H1 (cell line): ENCODE measurements at regions not wholly inside any gene's neighbourhood (a gene's known extent, or its start where the extent isn't known, plus 50 kb on each side); places are given as distances from the start of the nearest gene placed in this dataset.

Source experiments
- CTCF ChIA-PET: fragments of 300-600 bp; sonication (Branson Sonifier 250); formaldehyde crosslinking; loops from one replicate; lab custom pipeline; 2021; ENCODE audit not compliant: partially characterized antibody; lab: Charles Lee
- POLR2A ChIA-PET: fragments of 300-600 bp; sonication (Branson Sonifier 250); formaldehyde crosslinking; loops from one replicate; lab custom pipeline; 2021; ENCODE audit warnings: inconsistent platforms; ENCODE audit not compliant: partially characterized antibody; lab: Charles Lee
- DNase-seq, 2 experiments: peaks; one replicate each; pipeline versions ENCODE4 v3.0.0 to v3.0.0-alpha.2; 2010 to 2022; ENCODE audit warnings: low spot score in 2 of 2, low read depth in 1 of 2, mixed read lengths in 1 of 2
- FAIRE-seq: peaks from 2 replicates; lab custom pipeline; 2011; peaks lifted over from hg19 to GRCh38; lab: Jason Lieb, UNC
- H2AFZ ChIP-seq: 2 replicates; pipeline ENCODE4 v1.8.1; 2012; ENCODE audit warnings: low read length, inconsistent platforms
- H2AK5ac ChIP-seq: 2 replicates; pipeline ENCODE4 v1.6.1; 2013; ENCODE audit warnings: low read depth, low read length
- H2BK120ac ChIP-seq: replicated peaks from 2 replicates; pipeline ENCODE3; 2013; ENCODE audit warnings: low read depth, low read length, inconsistent platforms
- H2BK12ac ChIP-seq: 2 replicates; pipeline ENCODE4 v1.6.1; 2013; ENCODE audit warnings: low read depth, low read length
- H2BK15ac ChIP-seq: 2 replicates; pipeline ENCODE4 v1.6.1; 2013; ENCODE audit warnings: low read length
- H2BK20ac ChIP-seq: 2 replicates; pipeline ENCODE4 v1.6.1; 2013; ENCODE audit warnings: low read length
- H2BK5ac ChIP-seq: 2 replicates; pipeline ENCODE4 v1.6.1; 2013; ENCODE audit warnings: low read depth, low read length
- H3K14ac ChIP-seq: 2 replicates; pipeline ENCODE4 v1.6.1; 2013; ENCODE audit warnings: inconsistent platforms; ENCODE audit not compliant: insufficient read length
- H3K18ac ChIP-seq: 2 replicates; pipeline ENCODE4 v1.6.1; 2013; ENCODE audit warnings: low read length; ENCODE audit errors: extremely low read depth
- H3K23ac ChIP-seq: 2 replicates; pipeline ENCODE4 v1.6.1; 2013; ENCODE audit warnings: inconsistent platforms; ENCODE audit not compliant: insufficient read length
- H3K23me2 ChIP-seq: 2 replicates; pipeline ENCODE4 v1.6.1; 2013; ENCODE audit warnings: low read depth, low read length
- H3K27ac ChIP-seq: 2 replicates; pipeline ENCODE4 v1.6.1; 2011; ENCODE audit warnings: low read depth, low read length, inconsistent platforms
- H3K27me3 ChIP-seq, 4 experiments: replicated peaks in 1 of 4; 1 replicate in 1 of 4; 2 replicates in 3 of 4; pipeline versions ENCODE4 v1.6.1 to v1.8.1; 2011 to 2013; ENCODE audit warnings: low read length in 3 of 4, mild to moderate bottlenecking in 3 of 4, inconsistent platforms in 2 of 4, mixed read lengths in 2 of 4, moderate library complexity in 1 of 4; ENCODE audit not compliant: control insufficient read depth in 3 of 4, insufficient read depth in 3 of 4; ENCODE audit errors: extremely low read depth in 1 of 4
- H3K36me3 ChIP-seq, 4 experiments: 2 replicates each; pipeline versions ENCODE4 v1.6.1 to v1.8.1; 2011 to 2013; ENCODE audit warnings: mild to moderate bottlenecking in 4 of 4, low read length in 3 of 4, moderate library complexity in 2 of 4, control low read depth in 1 of 4, inconsistent platforms in 1 of 4; ENCODE audit not compliant: insufficient read depth in 4 of 4, control insufficient read depth in 2 of 4
- H3K4ac ChIP-seq: replicated peaks from 2 replicates; pipeline ENCODE3; 2013; ENCODE audit warnings: low read length, low read depth, mixed read lengths, inconsistent platforms; ENCODE audit not compliant: insufficient read length
- H3K4me1 ChIP-seq, 4 experiments: replicated peaks in 1 of 4; 1 replicate in 1 of 4; 2 replicates in 3 of 4; pipeline versions ENCODE4 v1.6.1 to v1.8.1; 2011 to 2013; ENCODE audit warnings: low read length in 3 of 4, inconsistent platforms in 2 of 4, mixed read lengths in 1 of 4; ENCODE audit not compliant: insufficient read depth in 4 of 4, control insufficient read depth in 3 of 4
- H3K4me2 ChIP-seq, 2 experiments: 2 replicates each; pipeline versions ENCODE4 v1.6.1 to v1.8.1; 2011 to 2013; ENCODE audit warnings: low read depth in 2 of 2, low read length in 2 of 2, control low read depth in 1 of 2, inconsistent platforms in 1 of 2, mild to moderate bottlenecking in 1 of 2; ENCODE audit not compliant: insufficient read depth in 1 of 2
- H3K4me3 ChIP-seq, 4 experiments: fragments of 200-600, 300-600 bp in 1 of 4; sonication (generic), shearing (Covaris generic), sonication (Bioruptor Twin) in 1 of 4; 2 replicates each; pipeline versions ENCODE4 v1.5.1 to v1.8.1; 2011 to 2016; ENCODE audit warnings: low read length in 4 of 4, low read depth in 3 of 4, control low read depth in 2 of 4, inconsistent platforms in 2 of 4, mild to moderate bottlenecking in 2 of 4, mixed read lengths in 1 of 4, moderate library complexity in 1 of 4; ENCODE audit not compliant: insufficient read depth in 2 of 4; ENCODE audit errors: extremely low read depth in 1 of 4
- H3K56ac ChIP-seq: replicated peaks from 2 replicates; pipeline ENCODE3; 2013; ENCODE audit warnings: low read depth, mild to moderate bottlenecking, mixed read lengths, low read length, inconsistent platforms; ENCODE audit not compliant: insufficient read length
- H3K79me1 ChIP-seq: 2 replicates; pipeline ENCODE4 v1.6.1; 2013; ENCODE audit warnings: low read depth, low read length, control low read depth
- H3K79me2 ChIP-seq, 2 experiments: 2 replicates each; pipeline versions ENCODE4 v1.6.1 to v1.8.1; 2012 to 2013; ENCODE audit warnings: low read length in 2 of 2, mild to moderate bottlenecking in 2 of 2, inconsistent platforms in 1 of 2; ENCODE audit not compliant: insufficient read depth in 2 of 2, control insufficient read depth in 1 of 2
- H3K9ac ChIP-seq, 4 experiments: replicated peaks in 1 of 4; 1 replicate in 1 of 4; 2 replicates in 3 of 4; pipeline versions ENCODE4 v1.6.1 to v1.8.1; 2011 to 2013; ENCODE audit warnings: low read depth in 3 of 4, low read length in 3 of 4, control low read depth in 2 of 4, mild to moderate bottlenecking in 2 of 4, moderate library complexity in 2 of 4, inconsistent platforms in 1 of 4; ENCODE audit errors: extremely low read depth in 1 of 4
- H3K9me3 ChIP-seq, 2 experiments: 2 replicates each; pipeline versions ENCODE4 v1.6.1 to v1.8.1; 2012 to 2013; ENCODE audit warnings: mild to moderate bottlenecking in 2 of 2, moderate library complexity in 2 of 2, control low read depth in 1 of 2, inconsistent platforms in 1 of 2, low read depth in 1 of 2, low read length in 1 of 2, mixed read lengths in 1 of 2; ENCODE audit not compliant: insufficient read depth in 2 of 2
- H4K20me1 ChIP-seq, 2 experiments: replicated peaks in 1 of 2; 2 replicates each; pipeline versions ENCODE3 to v1.8.1; 2011 to 2013; ENCODE audit warnings: inconsistent platforms in 2 of 2, low read length in 2 of 2, mild to moderate bottlenecking in 1 of 2; ENCODE audit not compliant: insufficient read depth in 2 of 2, control insufficient read depth in 1 of 2
- H4K5ac ChIP-seq: 2 replicates; pipeline ENCODE4 v1.6.1; 2013; ENCODE audit warnings: low read length, low read depth, mixed read lengths, inconsistent platforms; ENCODE audit not compliant: insufficient read length
- H4K8ac ChIP-seq: 2 replicates; pipeline ENCODE4 v1.8.0; 2013; ENCODE audit warnings: mild to moderate bottlenecking, moderate library complexity, low read length, inconsistent platforms; ENCODE audit not compliant: insufficient read depth; ENCODE audit errors: extremely low read depth
- H4K91ac ChIP-seq: replicated peaks from 2 replicates; pipeline ENCODE3; 2013; ENCODE audit warnings: low read length, mixed read lengths, inconsistent platforms; ENCODE audit not compliant: insufficient read length
- CTBP2 ChIP-seq: IDR thresholded peaks from 2 replicates; pipeline ENCODE4 v1.7.0; 2011; ENCODE audit warnings: borderline replicate concordance, mild to moderate bottlenecking, moderate library complexity, mixed read lengths, low read length; ENCODE audit not compliant: insufficient read depth, insufficient read length
- E2F6 ChIP-seq: IDR thresholded peaks from 2 replicates; pipeline ENCODE4 v1.6.1; 2012; ENCODE audit warnings: inconsistent platforms
- JUN ChIP-seq: IDR thresholded peaks from 2 replicates; pipeline ENCODE4 v1.6.1; 2011; ENCODE audit warnings: low read depth, mild to moderate bottlenecking, improper control_type of control experiment, low read length
- KDM4A ChIP-seq: IDR thresholded peaks from one replicate; pipeline ENCODE4 v1.7.1; 2012; ENCODE audit warnings: low read depth, mild to moderate bottlenecking, moderate library complexity, low read length, inconsistent platforms; ENCODE audit not compliant: severe bottlenecking
- MAX ChIP-seq: IDR thresholded peaks from 2 replicates; pipeline ENCODE4 v1.6.1; 2012; ENCODE audit warnings: inconsistent platforms
- WGBS, 2 experiments: shearing (Covaris generic) in 1 of 2; methylation state at CpG; one replicate each; pipeline versions ENCODE4 v1.1.6 to v1.1.7; 2013 to 2015; ENCODE audit warnings: low lambda C conversion rate in 2 of 2, mixed read lengths in 2 of 2, inconsistent platforms in 1 of 2, low coverage in 1 of 2, missing lambda C conversion rate in 1 of 2; ENCODE audit not compliant: insufficient replicate concordance in 2 of 2, insufficient coverage in 1 of 2, insufficient read length in 1 of 2; ENCODE audit errors: extremely low coverage in 1 of 2, missing lambda C conversion rate in 1 of 2; 5-methylcytosine and 5-hydroxymethylcytosine counted together
- TF ChIP-seq, protein P1 (sequence below), 3 experiments: IDR thresholded peaks; 1 replicate in 2 of 3; 2 replicates in 1 of 3; pipeline versions ENCODE4 v1.5.1 to v1.6.1; 2011; ENCODE audit warnings: low read length in 3 of 3, mild to moderate bottlenecking in 3 of 3, inconsistent platforms in 2 of 3, low read depth in 1 of 3, moderate library complexity in 1 of 3; ENCODE audit not compliant: insufficient read depth in 1 of 3; ENCODE audit errors: control extremely low read depth in 1 of 3

- Histone ChIP-seq H4K8ac (no peak overlapping the region), H2BK15ac (no peak overlapping the region), H2BK5ac (no peak overlapping the region), H3K27ac (no peak overlapping the region), H2AK5ac (no peak overlapping the region), H3K4me2 (no peak overlapping the region), H4K5ac (no peak overlapping the region), H3K36me3 (no peaks in the 10 kb centered on the region), H3K27me3 (peaks cover 0 to 2% (median 0%) of the 10 kb centered on the region in 4 experiments; a peak in 2 of 7 replicates), H3K23me2 (0 out of 2 replicates have a peak, but pooled peaks cover 2% of the 10 kb centered on the region), H3K4me3 (no peak overlapping the region), H3K4ac (no peak overlapping the region), H3K4me1 (peaks cover 2 to 15% (median 10%) of the 10 kb centered on the region in 4 experiments), H2BK12ac (peak overlapping the region; percentile 55; the same call in 1 of the 2 replicates), H3K79me1 (no peaks in the 10 kb centered on the region), H2AFZ (no peak overlapping the region), H4K91ac (no peak overlapping the region), H4K20me1 (peaks cover 0 to 2% of the 10 kb centered on the region in 2 experiments), H3K23ac (no peak overlapping the region), H3K14ac (no peak overlapping the region), H3K79me2 (no peaks in the 10 kb centered on the region), H2BK20ac (no peak overlapping the region), H2BK120ac (no peak overlapping the region), H3K18ac (peak overlapping the region; percentile 38; the same call in 1 of the 2 replicates), H3K56ac (no peak overlapping the region), H3K9ac (no peak overlapping the region)
- FAIRE-seq: no peak
- ChIA-PET POLR2A (no interaction called here), CTCF (interaction anchor here (1.1 to 2.6 kb wide), 4 partner anchors 20 to 108 kb away, joined by 3 to 11 read pairs (median 4); no protein-coding TSS in a partner anchor)
- DNase-seq: peak in 1 of 2 experiments; percentile 48
- 72% methylated on average over 16 of the region's 16 CpGs; no CpG with 5 or more reads in 1 of the 2 experiments for WGBS, 2 experiments
- peak; percentile 58 for TF ChIP-seq CTBP2
- no peak for TF ChIP-seq JUN
- TF ChIP-seq, protein P1, sequence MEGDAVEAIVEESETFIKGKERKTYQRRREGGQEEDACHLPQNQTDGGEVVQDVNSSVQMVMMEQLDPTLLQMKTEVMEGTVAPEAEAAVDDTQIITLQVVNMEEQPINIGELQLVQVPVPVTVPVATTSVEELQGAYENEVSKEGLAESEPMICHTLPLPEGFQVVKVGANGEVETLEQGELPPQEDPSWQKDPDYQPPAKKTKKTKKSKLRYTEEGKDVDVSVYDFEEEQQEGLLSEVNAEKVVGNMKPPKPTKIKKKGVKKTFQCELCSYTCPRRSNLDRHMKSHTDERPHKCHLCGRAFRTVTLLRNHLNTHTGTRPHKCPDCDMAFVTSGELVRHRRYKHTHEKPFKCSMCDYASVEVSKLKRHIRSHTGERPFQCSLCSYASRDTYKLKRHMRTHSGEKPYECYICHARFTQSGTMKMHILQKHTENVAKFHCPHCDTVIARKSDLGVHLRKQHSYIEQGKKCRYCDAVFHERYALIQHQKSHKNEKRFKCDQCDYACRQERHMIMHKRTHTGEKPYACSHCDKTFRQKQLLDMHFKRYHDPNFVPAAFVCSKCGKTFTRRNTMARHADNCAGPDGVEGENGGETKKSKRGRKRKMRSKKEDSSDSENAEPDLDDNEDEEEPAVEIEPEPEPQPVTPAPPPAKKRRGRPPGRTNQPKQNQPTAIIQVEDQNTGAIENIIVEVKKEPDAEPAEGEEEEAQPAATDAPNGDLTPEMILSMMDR (IDR thresholded peaks at IDR 0.05; ENCODE audit: control extremely low read depth in 1 of 3, insufficient read depth in 1 of 3, low read depth in 1 of 3, low read length in 3 of 3): peak in 2 of 3 experiments; percentile 14 to 26; a peak in 2 of 4 replicates
- peak; percentile 65 for TF ChIP-seq MAX
- TF ChIP-seq KDM4A: no peak
- TF ChIP-seq E2F6: peak; percentile 63
- TF ChIP-seq, all 59 proteins: peak for 4
- H3K9me3 ChIP-seq: no peaks in the 10 kb centered on the region
These were observed 126.1 kb downstream of the PXDC1 start for GRCh38 chr6:3625149-3625979.
